Tibial nerve (tissue), 3 donors: ENCODE measurements at regions not wholly inside any gene's neighbourhood (a gene's known extent, or its start where the extent isn't known, plus 50 kb on each side); places are given as distances from the start of the nearest gene placed in this dataset.

Experiments
- CTCF ChIP-seq, 5 experiments: fragments of 200-600 bp in 3 of 5; fragments of 450-650 bp in 2 of 5; sonication (generic) in 3 of 5; IDR thresholded peaks; one replicate each; pipeline ENCODE4 v1.5.1; 2016 to 2019; ENCODE audit warnings: antibody characterized with exemption in 5 of 5, mild to moderate bottlenecking in 3 of 5, moderate library complexity in 2 of 5
- POLR2A ChIP-seq, 2 donors: fragments of 450-650 bp; IDR thresholded peaks; one replicate each; pipeline ENCODE4 v1.6.1; 2017; ENCODE audit warnings: antibody characterized with exemption in 2 of 2, mild to moderate bottlenecking in 2 of 2, moderate library complexity in 2 of 2

- TF ChIP-seq POLR2A (IDR thresholded peaks at IDR 0.05) (no peak), CTCF (IDR thresholded peaks at IDR 0.05) (no peak)
Observed at GRCh38 chr1:182237329-182237728, 154.3 kb downstream of the GLUL start.
